Stomach (tissue), 8 donors: ENCODE measurements at regions not wholly inside any gene's neighbourhood (a gene's known extent, or its start where the extent isn't known, plus 50 kb on each side); places are given as distances from the start of the nearest gene placed in this dataset.
A peak's percentile ranks its signal among the peaks of the same experiment; 100 is the strongest.

Experiments used
- DNase-seq, 2 donors: peaks; one replicate each; pipeline versions ENCODE4 v3.0.0 to v3.0.0-alpha.2; 2013 to 2019
- H3K27ac ChIP-seq, 5 donors: fragments of 200-600 bp in 4 of 5; sonication (generic) in 4 of 5; one replicate each; pipeline ENCODE4 v1.5.1; 2013 to 2019; ENCODE audit warnings: mild to moderate bottlenecking in 1 of 5, moderate library complexity in 1 of 5
- H3K27me3 ChIP-seq, 3 donors: fragments of 200-600 bp; sonication (generic); one replicate each; pipeline ENCODE4 v1.5.1; 2017 to 2019; ENCODE audit warnings: mixed run types in 1 of 3
- H3K36me3 ChIP-seq, 4 donors: fragments of 200-600 bp; sonication (generic); 1 replicate in 3 of 4; 2 replicates in 1 of 4; pipeline ENCODE4 v1.5.1; 2016 to 2019
- H3K4me1 ChIP-seq, 4 donors: fragments of 200-600 bp; sonication (generic); one replicate each; pipeline ENCODE4 v1.5.1; 2016 to 2019
- H3K4me3 ChIP-seq, 4 donors: fragments of 200-600 bp; sonication (generic) in 3 of 4; one replicate each; pipeline ENCODE4 v1.5.1; 2016 to 2019; ENCODE audit warnings: mild to moderate bottlenecking in 1 of 4
- H3K9me3 ChIP-seq, 4 donors: fragments of 200-600 bp; sonication (generic); one replicate each; pipeline ENCODE4 v1.5.1; 2016 to 2019
- CTCF ChIP-seq, 7 experiments: fragments of 450-650 bp in 4 of 7; fragments of 200-600 bp in 3 of 7; sonication (generic) in 3 of 7; IDR thresholded peaks; one replicate each; pipeline ENCODE4 v1.5.1; 2016 to 2019; ENCODE audit warnings: antibody characterized with exemption in 7 of 7, control low read depth in 2 of 7, mild to moderate bottlenecking in 1 of 7
- EP300 ChIP-seq: sonication (generic); formaldehyde crosslinking; IDR thresholded peaks from one replicate; pipeline ENCODE4 v1.6.1; 2017; ENCODE audit warnings: antibody characterized with exemption
- POLR2A ChIP-seq, 4 donors: fragments of 450-650 bp; IDR thresholded peaks; one replicate each; pipeline ENCODE4 v1.6.1; 2016; ENCODE audit warnings: antibody characterized with exemption in 4 of 4, control low read depth in 2 of 4, mild to moderate bottlenecking in 1 of 4, moderate library complexity in 1 of 4
- POLR2AphosphoS5 ChIP-seq, 3 donors: sonication (generic); formaldehyde crosslinking; IDR thresholded peaks; one replicate each; pipeline ENCODE4 v1.6.1; 2016; ENCODE audit warnings: antibody characterized with exemption in 3 of 3
- WGBS, 5 donors: extraction: QIAGEN DNeasy Blood & Tissue Kit in 3 of 5; methylation state at CpG; one replicate each; pipeline versions ENCODE4 v1.1.5 to v1.1.7; 2013 to 2018; 5-methylcytosine and 5-hydroxymethylcytosine counted together
- intact Hi-C: fragments of 100-400 bp; cut with DNase I; formaldehyde crosslinking; loops from one replicate; pipeline ENCODE4 v1.15.1; 2023; ENCODE audit warnings: low total_unique reads
- donor health status: healthy with polysubstance abuse.
- donor health status: Bipolar disorder and iron deficiency.
- donor health status: healthy.

DNA sequence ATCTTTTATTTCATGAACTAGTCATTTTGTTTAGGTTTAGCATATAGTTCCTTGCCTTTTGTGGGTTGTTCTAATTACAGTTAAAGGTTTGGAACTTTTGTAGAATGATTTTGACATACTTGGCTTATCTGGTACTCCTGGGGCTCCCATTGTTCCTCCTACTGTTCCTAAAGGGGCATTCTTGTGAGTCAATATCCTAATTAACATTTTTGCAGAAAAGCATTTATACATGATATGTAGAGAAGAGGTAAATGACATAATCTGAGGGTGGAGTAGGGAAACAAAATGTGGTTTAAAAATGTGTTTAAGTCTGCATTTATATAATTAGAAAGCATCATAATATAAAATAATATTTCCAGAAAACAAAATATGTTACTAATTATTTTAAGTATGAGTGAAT is 529.2 kb downstream of the FAT4 start:
- intact Hi-C loops = no loop called here
- Histone ChIP-seq H3K27me3 (no peaks in the 10 kb centered on the region), H3K4me3 (no peak overlapping the region), H3K9me3 (no peaks in the 10 kb centered on the region), H3K27ac (no peak overlapping the region), H3K36me3 (no peaks in the 10 kb centered on the region), H3K4me1 (no peaks in the 10 kb centered on the region)
- TF ChIP-seq POLR2A (IDR thresholded peaks at IDR 0.05) (no peak), POLR2AphosphoS5 (IDR thresholded peaks at IDR 0.05) (no peak), EP300 (no peak), CTCF (IDR thresholded peaks at IDR 0.05) (no peak)
- DNase-seq = no peak

- H3K27me3 ChIP-seq = no peaks in the 10 kb centered on the region
- H3K9me3 ChIP-seq = no peaks in the 10 kb centered on the region
- H3K36me3 ChIP-seq = no peaks in the 10 kb centered on the region
- no peak overlapping the region for H3K4me3 ChIP-seq
- H3K4me1 ChIP-seq = no peaks in the 10 kb centered on the region
- no peak overlapping the region for H3K27ac ChIP-seq
- DNase-seq = no peak
- TF ChIP-seq POLR2AphosphoS5 (IDR thresholded peaks at IDR 0.05) = no peak
- TF ChIP-seq CTCF (IDR thresholded peaks at IDR 0.05) = no peak
- TF ChIP-seq POLR2A (IDR thresholded peaks at IDR 0.05) = no peak
- 81 to 90% (median 89%) methylated on average over 3 of the region's 3 CpGs for WGBS, 5 donors
- intact Hi-C loops = no loop called here
These were observed 532.8 kb downstream of the FAT4 start for GRCh38 chr4:125847518-125847917.

DNA sequence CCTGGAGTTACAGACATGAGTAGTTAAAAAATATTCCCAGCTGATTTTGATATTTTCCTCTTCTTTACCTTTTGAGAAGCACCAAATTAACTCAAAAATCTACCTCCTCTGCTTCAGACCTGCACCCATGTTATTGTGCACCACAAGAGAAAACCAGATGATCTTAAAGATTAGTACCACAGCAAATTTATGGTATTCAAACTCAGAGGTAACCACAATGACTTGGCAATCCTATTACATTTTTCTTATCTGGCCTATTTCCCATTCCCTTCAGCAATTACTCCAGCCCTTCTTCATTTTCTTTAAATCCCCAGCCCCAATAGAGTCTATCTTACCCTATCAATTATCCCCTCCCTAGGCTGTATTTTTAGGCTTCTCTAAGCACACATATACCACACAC is 535.1 kb downstream of the FAT4 start:
- Histone ChIP-seq H3K9me3 (no peaks in the 10 kb centered on the region), H3K27me3 (no peaks in the 10 kb centered on the region), H3K36me3 (no peaks in the 10 kb centered on the region), H3K4me1 (no peaks in the 10 kb centered on the region), H3K27ac (no peak overlapping the region), H3K4me3 (no peak overlapping the region)
- no peak for TF ChIP-seq POLR2A (IDR thresholded peaks at IDR 0.05)
- TF ChIP-seq EP300 = no peak
- no peak for TF ChIP-seq CTCF (IDR thresholded peaks at IDR 0.05)
- TF ChIP-seq POLR2AphosphoS5 (IDR thresholded peaks at IDR 0.05) = no peak
- DNase-seq = no peak
- intact Hi-C loops = no loop called here

DNA sequence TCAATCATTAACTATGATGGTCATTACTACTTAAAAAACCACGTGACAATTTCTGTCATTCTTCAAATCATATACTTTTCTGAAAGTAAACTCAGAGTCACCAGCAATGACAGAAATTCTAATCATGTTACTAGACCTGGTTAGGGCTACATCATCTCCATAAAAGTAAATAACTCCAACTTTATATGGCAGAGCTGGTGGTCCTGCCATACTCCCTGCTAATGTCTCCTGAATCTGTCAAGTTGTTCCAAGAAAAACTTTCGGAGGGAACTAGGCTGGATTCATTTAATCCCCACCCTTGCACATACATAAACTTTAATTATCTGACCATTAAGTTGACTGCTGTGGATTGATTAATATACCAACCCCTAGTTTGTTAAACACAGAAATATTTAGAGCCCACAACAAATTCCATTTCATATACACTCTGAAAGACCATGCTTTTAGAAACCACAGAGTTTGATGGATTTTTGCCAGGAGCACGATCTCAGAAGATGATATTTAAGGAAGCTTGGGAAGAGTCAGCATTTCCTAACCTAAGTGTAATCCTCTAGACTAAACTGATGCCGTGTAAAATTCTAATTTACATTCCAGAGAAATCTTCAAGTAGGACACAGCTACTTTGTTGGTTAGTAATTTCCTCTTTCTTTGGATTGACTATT is 577.0 kb downstream of the FAT4 start:
- Histone ChIP-seq H3K9me3 (peaks cover 0 to 10% (median 0%) of the 10 kb centered on the region in 4 donors), H3K27ac (no peak overlapping the region), H3K4me3 (no peak overlapping the region), H3K4me1 (no peaks in the 10 kb centered on the region), H3K27me3 (no peaks in the 10 kb centered on the region), H3K36me3 (no peaks in the 10 kb centered on the region)
- WGBS, 5 donors = 39 to 54% (median 49%) methylated on average over 4 of the region's 4 CpGs
- intact Hi-C loops = no loop called here
- DNase-seq = peak in 1 of 2 donors; percentile 51
- TF ChIP-seq POLR2A (IDR thresholded peaks at IDR 0.05) (no peak), CTCF (IDR thresholded peaks at IDR 0.05) (no peak), POLR2AphosphoS5 (IDR thresholded peaks at IDR 0.05) (no peak), EP300 (no peak)
